WTC11 (cell line): ENCODE measurements at regions not wholly inside any gene's neighbourhood (a gene's known extent, or its start where the extent isn't known, plus 50 kb on each side); places are given as distances from the start of the nearest gene placed in this dataset.

Source experiments
- CTCF ChIP-seq: fragments of 200-600 bp; IDR thresholded peaks from 2 replicates; pipeline ENCODE4 v1.8.0; 2022; ENCODE audit warnings: antibody characterized with exemption
- ETV6 ChIP-seq: sonication (generic); formaldehyde crosslinking; IDR thresholded peaks from 2 replicates; pipeline ENCODE4 v1.8.1; 2022; ENCODE audit warnings: mild to moderate bottlenecking, missing genetic modification reagents

- TF ChIP-seq ETV6 (CRISPR knock-in tag) (no peak), CTCF (no peak)
These were observed 54.7 kb upstream of the GGTLC1 start for GRCh38 chr20:24043294-24043693.
